HepG2 (cell line): ENCODE measurements at regions not wholly inside any gene's neighbourhood (a gene's known extent, or its start where the extent isn't known, plus 50 kb on each side); places are given as distances from the start of the nearest gene placed in this dataset.

Experiments
- ATAC-seq: fragments of 200-7000 bp; cut with Tn5 transposase; 3 replicates; pipeline ENCODE4 v1.9.1; 2020; ENCODE audit warnings: mild to moderate bottlenecking, moderate library complexity
- BruUV-seq: library from RNA; stranded (reverse); fragments of 400-500 nt; replicated peaks from 2 replicates; lab custom pipeline; 2021; lab: Mats Ljungman, UMichigan
- CTCF ChIA-PET: fragments of 300-600 bp; formaldehyde crosslinking; extraction: SDS; loops from one replicate; lab custom pipeline; 2021; ENCODE audit warnings: low total read pairs, inconsistent platforms, low intra/inter-chr PET ratio; lab: Yijun Ruan, JAX
- POLR2A ChIA-PET: fragments of 350-600 bp; sonication (Branson Sonifier 250); formaldehyde crosslinking; loops from one replicate; lab custom pipeline; 2020; ENCODE audit warnings: antibody characterized with exemption, inconsistent platforms; lab: Yijun Ruan, JAX
- DNase-seq: peaks from one replicate; pipeline ENCODE4 v3.0.0-alpha.2; 2015; ENCODE audit warnings: low spot score
- FAIRE-seq: peaks from 3 replicates; lab custom pipeline; 2011; peaks lifted over from hg19 to GRCh38; lab: Jason Lieb, UNC
- H2AFZ ChIP-seq: one replicate; pipeline ENCODE4 v1.6.1; 2011; ENCODE audit warnings: low read length, inconsistent platforms
- H3K27ac ChIP-seq: fragments of 300-600 bp; 3 replicates; pipeline ENCODE4 v1.8.0; 2011; ENCODE audit warnings: mixed run types, mild to moderate bottlenecking, mixed read lengths, low read length, inconsistent platforms; ENCODE audit not compliant: insufficient read depth; ENCODE audit errors: extremely low read length
- H3K27me3 ChIP-seq, 2 experiments: fragments of 200-600 bp in 1 of 2; 2 replicates in 1 of 2; 3 replicates in 1 of 2; pipeline versions ENCODE4 v1.6.0 to v1.8.0; 2011; ENCODE audit warnings: low read length in 2 of 2, mild to moderate bottlenecking in 2 of 2, moderate library complexity in 2 of 2, inconsistent platforms in 1 of 2; ENCODE audit not compliant: insufficient read depth in 2 of 2, control insufficient read depth in 1 of 2
- H3K36me3 ChIP-seq, 2 experiments: fragments of 200-600 bp in 1 of 2; replicated peaks in 1 of 2; 2 replicates in 1 of 2; 3 replicates in 1 of 2; pipeline versions ENCODE4 v1.5.1 to v1.8.0; 2011; ENCODE audit warnings: low read length in 2 of 2, inconsistent platforms in 1 of 2; ENCODE audit not compliant: insufficient read depth in 2 of 2, control insufficient read depth in 1 of 2
- H3K4me1 ChIP-seq: 2 replicates; pipeline ENCODE4 v1.5.1; 2012; ENCODE audit warnings: low read length, inconsistent platforms; ENCODE audit not compliant: insufficient read depth
- H3K4me2 ChIP-seq: 2 replicates; pipeline ENCODE4 v1.6.0; 2011; ENCODE audit warnings: low read depth, low read length, inconsistent platforms
- H3K4me3 ChIP-seq, 3 experiments: fragments of 200-600 bp in 1 of 3; sonication (generic), shearing (Covaris generic) in 1 of 3; replicated peaks in 1 of 3; 2 replicates each; pipeline ENCODE4 v1.5.1; 2011 to 2016; ENCODE audit warnings: low read length in 3 of 3, inconsistent platforms in 2 of 3, low read depth in 2 of 3, mild to moderate bottlenecking in 2 of 3, control low read depth in 1 of 3, mixed read lengths in 1 of 3; ENCODE audit not compliant: insufficient read depth in 1 of 3
- H3K79me2 ChIP-seq: one replicate; pipeline ENCODE4 v1.6.1; 2011; ENCODE audit warnings: low read length, inconsistent platforms; ENCODE audit not compliant: insufficient read depth
- H3K9ac ChIP-seq: 2 replicates; pipeline ENCODE4 v1.6.0; 2011; ENCODE audit warnings: mild to moderate bottlenecking, low read depth, low read length, inconsistent platforms; ENCODE audit not compliant: insufficient read depth
- H3K9me3 ChIP-seq: 2 replicates; pipeline ENCODE4 v1.5.1; 2012; ENCODE audit warnings: mild to moderate bottlenecking, low read length
- H4K20me1 ChIP-seq: 2 replicates; pipeline ENCODE4 v1.6.0; 2011; ENCODE audit warnings: inconsistent platforms, mild to moderate bottlenecking, low read length, moderate library complexity; ENCODE audit not compliant: insufficient read depth
- ATF5 ChIP-seq: sonication (generic); formaldehyde crosslinking; IDR thresholded peaks from 2 replicates; pipeline ENCODE4 v1.4.0; 2020; ENCODE audit warnings: mild to moderate bottlenecking, low read depth, missing genetic modification reagents
- MTF2 ChIP-seq: sonication (generic); formaldehyde crosslinking; IDR thresholded peaks from 2 replicates; pipeline ENCODE4 v1.5.0; 2020; ENCODE audit warnings: missing genetic modification reagents, borderline replicate concordance
- NFYB ChIP-seq: sonication (generic); formaldehyde crosslinking; IDR thresholded peaks from 2 replicates; pipeline ENCODE4 v1.4.0; 2020; ENCODE audit warnings: missing genetic modification reagents
- NR2F6 ChIP-seq, 2 experiments: IDR thresholded peaks; 2 replicates each; pipeline ENCODE4 v1.6.1; 2016; ENCODE audit warnings: antibody characterized with exemption in 1 of 2, mild to moderate bottlenecking in 1 of 2
- PRDM4 ChIP-seq: sonication (generic); formaldehyde crosslinking; IDR thresholded peaks from 2 replicates; pipeline ENCODE4 v1.9.0; 2021; ENCODE audit warnings: missing genetic modification reagents, borderline replicate concordance
- PRMT3 ChIP-seq: sonication (generic); formaldehyde crosslinking; IDR thresholded peaks from 2 replicates; pipeline ENCODE4 v1.8.1; 2022; ENCODE audit warnings: low read depth, mild to moderate bottlenecking, moderate library complexity, missing genetic modification reagents, borderline replicate concordance
- SPEN ChIP-seq: sonication (generic); formaldehyde crosslinking; IDR thresholded peaks from 2 replicates; pipeline ENCODE4 v1.5.1; 2020; ENCODE audit warnings: low read depth, mild to moderate bottlenecking, missing genetic modification reagents
- TAF1 ChIP-seq: sonication (generic); formaldehyde crosslinking; IDR thresholded peaks from 2 replicates; pipeline ENCODE4 v1.4.0; 2020; ENCODE audit warnings: missing genetic modification reagents
- ZFX ChIP-seq: sonication (generic); formaldehyde crosslinking; IDR thresholded peaks from 2 replicates; pipeline ENCODE4 v1.4.0; 2020; ENCODE audit warnings: mild to moderate bottlenecking, low read depth, missing genetic modification reagents, moderate library complexity
- ZNF124 ChIP-seq: sonication (generic); formaldehyde crosslinking; IDR thresholded peaks from 2 replicates; pipeline ENCODE4 v1.4.0; 2020; ENCODE audit warnings: missing genetic modification reagents
- ZNF230 ChIP-seq: sonication (generic); formaldehyde crosslinking; IDR thresholded peaks from 2 replicates; pipeline ENCODE4 v1.4.0; 2020; ENCODE audit warnings: mild to moderate bottlenecking, missing genetic modification reagents
- ZNF256 ChIP-seq: sonication (generic); formaldehyde crosslinking; conservative IDR thresholded peaks from 2 replicates; pipeline ENCODE4 v1.4.0; 2020; ENCODE audit warnings: missing genetic modification reagents
- ZNF549 ChIP-seq: sonication (generic); formaldehyde crosslinking; IDR thresholded peaks from 2 replicates; pipeline ENCODE4 v1.5.0; 2020; ENCODE audit warnings: missing genetic modification reagents
- WGBS: methylation state at CpG from one replicate; pipeline ENCODE4 v1.1.6; 2017; ENCODE audit warnings: low lambda C conversion rate; 5-methylcytosine and 5-hydroxymethylcytosine counted together
- in situ Hi-C: cut with HindIII; loops from 2 replicates; pipeline ENCODE4 v1.10.0; 2017; ENCODE audit warnings: low pct_unique_long_range_greater_than_20kb; ENCODE audit not compliant: extremely low pct_ligation_motif_present
- intact Hi-C: fragments of 100-400 bp; cut with micrococcal nuclease; formaldehyde crosslinking; loops from one replicate; pipeline ENCODE4 v1.10.0; 2022; ENCODE audit not compliant: unreplicated experiment
- TF ChIP-seq, protein P1 (sequence below): sonication (generic); formaldehyde crosslinking; IDR thresholded peaks from 2 replicates; pipeline ENCODE4 v1.4.0; 2020; ENCODE audit warnings: missing genetic modification reagents, borderline replicate concordance
- TF ChIP-seq, protein P2 (sequence below): sonication (generic); formaldehyde crosslinking; IDR thresholded peaks from 2 replicates; pipeline ENCODE4 v1.5.0; 2020; ENCODE audit warnings: mild to moderate bottlenecking, missing genetic modification reagents

- TF ChIP-seq MTF2 (CRISPR knock-in tag) (no peak), NR2F6 (IDR thresholded peaks at IDR 0.05) (no peak), NR2F6 (CRISPR knock-in tag; IDR thresholded peaks at IDR 0.05) (no peak), SPEN (CRISPR knock-in tag) (no peak), ZNF230 (CRISPR knock-in tag) (no peak)
- TF ChIP-seq, protein P1, sequence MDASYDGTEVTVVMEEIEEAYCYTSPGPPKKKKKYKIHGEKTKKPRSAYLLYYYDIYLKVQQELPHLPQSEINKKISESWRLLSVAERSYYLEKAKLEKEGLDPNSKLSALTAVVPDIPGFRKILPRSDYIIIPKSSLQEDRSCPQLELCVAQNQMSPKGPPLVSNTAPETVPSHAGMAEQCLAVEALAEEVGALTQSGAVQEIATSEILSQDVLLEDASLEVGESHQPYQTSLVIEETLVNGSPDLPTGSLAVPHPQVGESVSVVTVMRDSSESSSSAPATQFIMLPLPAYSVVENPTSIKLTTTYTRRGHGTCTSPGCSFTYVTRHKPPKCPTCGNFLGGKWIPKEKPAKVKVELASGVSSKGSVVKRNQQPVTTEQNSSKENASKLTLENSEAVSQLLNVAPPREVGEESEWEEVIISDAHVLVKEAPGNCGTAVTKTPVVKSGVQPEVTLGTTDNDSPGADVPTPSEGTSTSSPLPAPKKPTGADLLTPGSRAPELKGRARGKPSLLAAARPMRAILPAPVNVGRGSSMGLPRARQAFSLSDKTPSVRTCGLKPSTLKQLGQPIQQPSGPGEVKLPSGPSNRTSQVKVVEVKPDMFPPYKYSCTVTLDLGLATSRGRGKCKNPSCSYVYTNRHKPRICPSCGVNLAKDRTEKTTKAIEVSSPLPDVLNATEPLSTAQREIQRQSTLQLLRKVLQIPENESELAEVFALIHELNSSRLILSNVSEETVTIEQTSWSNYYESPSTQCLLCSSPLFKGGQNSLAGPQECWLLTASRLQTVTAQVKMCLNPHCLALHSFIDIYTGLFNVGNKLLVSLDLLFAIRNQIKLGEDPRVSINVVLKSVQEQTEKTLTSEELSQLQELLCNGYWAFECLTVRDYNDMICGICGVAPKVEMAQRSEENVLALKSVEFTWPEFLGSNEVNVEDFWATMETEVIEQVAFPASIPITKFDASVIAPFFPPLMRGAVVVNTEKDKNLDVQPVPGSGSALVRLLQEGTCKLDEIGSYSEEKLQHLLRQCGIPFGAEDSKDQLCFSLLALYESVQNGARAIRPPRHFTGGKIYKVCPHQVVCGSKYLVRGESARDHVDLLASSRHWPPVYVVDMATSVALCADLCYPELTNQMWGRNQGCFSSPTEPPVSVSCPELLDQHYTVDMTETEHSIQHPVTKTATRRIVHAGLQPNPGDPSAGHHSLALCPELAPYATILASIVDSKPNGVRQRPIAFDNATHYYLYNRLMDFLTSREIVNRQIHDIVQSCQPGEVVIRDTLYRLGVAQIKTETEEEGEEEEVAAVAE (CRISPR knock-in tag): no peak
Measured at GRCh38 chr13:34678154-34678553, 263.9 kb upstream of the NBEA start (continued).

DNA sequence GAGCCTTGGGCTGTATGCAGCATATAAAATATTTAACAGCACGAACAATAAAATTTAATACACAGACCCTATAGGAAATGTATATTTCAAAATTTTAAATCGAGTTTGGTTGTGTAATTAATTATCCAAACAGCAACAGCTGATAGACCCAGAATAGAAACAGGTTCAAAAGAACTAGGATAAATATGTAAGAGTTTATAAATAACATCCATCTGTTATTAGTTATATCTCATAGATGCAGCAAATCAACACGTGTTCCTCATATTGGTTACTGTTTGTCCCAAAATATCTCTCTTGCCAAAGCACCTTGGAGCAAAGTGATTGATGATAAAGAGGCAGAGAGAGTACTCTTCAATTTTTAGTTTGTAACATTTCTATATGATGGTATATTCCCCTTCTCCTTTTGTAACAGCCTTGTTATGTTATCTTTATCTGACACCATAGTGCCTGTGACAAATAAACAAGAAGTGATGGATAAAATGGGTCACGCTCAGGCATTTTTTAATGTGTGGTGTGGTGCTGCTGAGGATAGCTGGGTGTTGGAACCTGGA is 260.6 kb upstream of the NBEA start:
- Histone ChIP-seq H3K27me3 (no peaks in the 10 kb centered on the region), H4K20me1 (no peaks in the 10 kb centered on the region), H3K36me3 (no peaks in the 10 kb centered on the region), H3K4me1 (peaks cover 6% of the 10 kb centered on the region; the same call in 1 of the 2 replicates), H3K9ac (no peak overlapping the region), H3K9me3 (no peaks in the 10 kb centered on the region), H3K4me3 (no peak overlapping the region), H3K27ac (no peak overlapping the region), H3K79me2 (no peaks in the 10 kb centered on the region), H3K4me2 (no peak overlapping the region), H2AFZ (no peak overlapping the region)
- ATAC-seq: no peak
- BruUV-seq: no TSS peak
- WGBS: 1% methylated on average over 4 of the region's 4 CpGs
- ChIA-PET CTCF (no interaction called here), POLR2A (no interaction called here)
- intact Hi-C loops (no loop called here), in situ Hi-C loops (no loop called here)
- no peak for FAIRE-seq
- no peak for DNase-seq
- TF ChIP-seq ZNF124 (CRISPR knock-in tag) (no peak), ATF5 (CRISPR knock-in tag) (no peak), ZNF549 (CRISPR knock-in tag) (no peak), TAF1 (CRISPR knock-in tag) (no peak), ZNF256 (CRISPR knock-in tag) (no peak), PRDM4 (CRISPR knock-in tag) (no peak), NFYB (CRISPR knock-in tag) (no peak), ZFX (no peak), PRMT3 (CRISPR knock-in tag) (no peak)
- TF ChIP-seq, protein P2, sequence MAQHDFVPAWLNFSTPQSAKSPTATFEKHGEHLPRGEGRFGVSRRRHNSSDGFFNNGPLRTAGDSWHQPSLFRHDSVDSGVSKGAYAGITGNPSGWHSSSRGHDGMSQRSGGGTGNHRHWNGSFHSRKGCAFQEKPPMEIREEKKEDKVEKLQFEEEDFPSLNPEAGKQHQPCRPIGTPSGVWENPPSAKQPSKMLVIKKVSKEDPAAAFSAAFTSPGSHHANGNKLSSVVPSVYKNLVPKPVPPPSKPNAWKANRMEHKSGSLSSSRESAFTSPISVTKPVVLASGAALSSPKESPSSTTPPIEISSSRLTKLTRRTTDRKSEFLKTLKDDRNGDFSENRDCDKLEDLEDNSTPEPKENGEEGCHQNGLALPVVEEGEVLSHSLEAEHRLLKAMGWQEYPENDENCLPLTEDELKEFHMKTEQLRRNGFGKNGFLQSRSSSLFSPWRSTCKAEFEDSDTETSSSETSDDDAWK (CRISPR knock-in tag): no peak
